Epithelial cell of prostate (primary cell): ENCODE measurements at regions not wholly inside any gene's neighbourhood (a gene's known extent, or its start where the extent isn't known, plus 50 kb on each side); places are given as distances from the start of the nearest gene placed in this dataset.
"Not testable (repeated sequence)": the region's sequence is repeated elsewhere in the genome, so short reads cannot be mapped to it uniquely, and the experiment has no call there.

Experiments used
- DNase-seq: peaks from one replicate; pipeline ENCODE4 v3.0.0-alpha.2; 2011; ENCODE audit warnings: low read depth, low spot score
- H3K27ac ChIP-seq: fragments of 450-650 bp; 2 replicates; pipeline ENCODE4 v1.5.1; 2017; ENCODE audit warnings: mild to moderate bottlenecking

GRCh38 chr5:3489239-3489843, 106.3 kb upstream of the IRX1 start:
- DNase-seq = no peak
- no peak overlapping the region for H3K27ac ChIP-seq

DNA sequence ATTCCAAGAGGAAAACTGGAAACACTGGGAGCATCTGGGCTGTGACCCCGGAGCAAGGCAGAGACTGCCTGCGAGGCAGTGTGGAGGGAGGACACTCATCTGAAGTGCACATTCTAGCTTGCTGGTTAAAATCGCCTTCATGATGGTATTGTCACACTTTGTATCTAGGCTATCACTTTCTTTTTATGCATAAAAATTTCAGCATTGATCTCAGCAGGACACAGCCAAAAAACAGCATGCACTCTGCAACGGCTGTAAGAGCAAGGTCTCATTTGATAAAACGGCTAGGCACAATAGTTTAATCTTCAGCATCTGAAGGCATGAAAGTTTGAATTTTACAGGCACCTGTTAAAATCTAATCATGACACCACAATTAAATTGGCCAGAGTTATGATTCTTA, 110.8 kb upstream of the IRX1 start:
- H3K27ac ChIP-seq = no peak overlapping the region
- no peak for DNase-seq

DNA sequence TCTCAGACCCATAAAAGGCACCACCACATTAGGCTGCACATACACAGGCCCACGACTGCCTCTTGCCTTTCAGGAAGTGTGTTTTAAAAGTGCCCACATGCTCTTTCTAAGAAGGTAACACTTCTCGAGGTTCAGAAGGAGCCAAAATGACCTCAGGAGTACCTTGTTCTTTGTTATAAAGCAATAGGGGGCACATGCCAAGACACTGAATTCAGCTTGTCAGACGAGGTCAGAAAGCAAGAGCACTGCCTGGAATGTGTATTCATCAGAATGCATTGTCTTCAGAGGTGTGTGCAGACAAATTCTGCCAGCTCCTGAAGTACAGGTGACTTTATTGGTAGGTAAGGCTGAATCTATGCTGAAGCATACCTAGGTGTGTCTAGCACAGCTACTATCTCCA, 114.5 kb upstream of the IRX1 start:
- DNase-seq = no peak
- no peak overlapping the region for H3K27ac ChIP-seq

- no peak for DNase-seq
Observed at GRCh38 chr5:3475674-3476073, 120.0 kb upstream of the IRX1 start.

GRCh38 chr5:3466392-3466791, 129.2 kb upstream of the IRX1 start:
- no peak for DNase-seq
- H3K27ac ChIP-seq = no peak overlapping the region

More at GRCh38 chr5:3475674-3476073, 120.0 kb upstream of the IRX1 start:
- no peak overlapping the region for H3K27ac ChIP-seq

GRCh38 chr5:3460416-3460815, 135.2 kb upstream of the IRX1 start:
- no peak for DNase-seq

GRCh38 chr5:3456121-3456681, 139.4 kb upstream of the IRX1 start:
- DNase-seq = no peak
- H3K27ac ChIP-seq = no peak overlapping the region

More at GRCh38 chr5:3460416-3460815, 135.2 kb upstream of the IRX1 start:
- no peak overlapping the region for H3K27ac ChIP-seq

DNA sequence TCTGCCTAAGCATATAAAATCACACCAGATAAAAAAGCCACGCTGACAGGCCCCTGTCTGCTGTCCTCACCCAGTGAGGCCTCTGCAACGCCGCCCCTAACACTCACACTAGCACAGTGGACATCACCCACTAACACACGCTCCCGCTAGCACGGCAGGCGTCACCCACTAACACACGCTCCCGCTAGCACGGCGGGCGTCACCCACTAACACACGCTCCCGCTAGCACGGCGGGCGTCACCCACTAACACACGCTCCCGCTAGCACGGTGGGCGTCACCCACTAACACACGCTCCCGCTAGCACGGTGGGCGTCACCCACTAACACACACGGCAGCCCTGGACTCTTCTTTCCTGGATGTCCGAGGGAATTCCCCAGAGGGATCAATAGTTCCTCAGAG, 141.6 kb upstream of the IRX1 start:
- not testable (repeated sequence) for DNase-seq, H3K27ac ChIP-seq

GRCh38 chr5:3452622-3453021, 143.0 kb upstream of the IRX1 start:
- no peak for DNase-seq
- no peak overlapping the region for H3K27ac ChIP-seq

- no peak overlapping the region for H3K27ac ChIP-seq
- no peak for DNase-seq
Observed at GRCh38 chr5:3451961-3452360, 143.7 kb upstream of the IRX1 start.

DNA sequence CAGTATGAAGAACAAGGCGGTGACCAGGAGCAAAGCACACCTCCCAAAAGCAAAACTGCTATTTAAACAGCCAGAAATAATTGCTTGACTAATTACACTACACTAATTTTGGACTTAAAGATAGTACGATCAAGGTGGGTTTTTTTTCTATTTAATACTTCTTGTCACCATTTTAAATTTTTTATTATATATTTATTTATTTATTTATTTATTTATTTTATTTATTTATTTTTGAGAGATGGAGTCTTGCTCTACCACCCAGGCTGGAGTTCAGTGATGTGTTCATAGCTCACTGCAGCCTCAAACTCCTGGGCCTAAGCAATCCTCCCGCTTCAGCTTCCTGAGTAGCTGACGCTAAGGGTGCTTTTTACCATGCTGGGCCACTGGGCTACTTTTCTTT, 146.2 kb upstream of the IRX1 start:
- DNase-seq = no peak
- H3K27ac ChIP-seq = no peak overlapping the region

- H3K27ac ChIP-seq = no peak overlapping the region
- DNase-seq = no peak
Observed at GRCh38 chr5:3446410-3446809, 149.2 kb upstream of the IRX1 start.

GRCh38 chr5:3445517-3445916, 150.1 kb upstream of the IRX1 start:
- H3K27ac ChIP-seq, DNase-seq: not testable (repeated sequence)

DNA sequence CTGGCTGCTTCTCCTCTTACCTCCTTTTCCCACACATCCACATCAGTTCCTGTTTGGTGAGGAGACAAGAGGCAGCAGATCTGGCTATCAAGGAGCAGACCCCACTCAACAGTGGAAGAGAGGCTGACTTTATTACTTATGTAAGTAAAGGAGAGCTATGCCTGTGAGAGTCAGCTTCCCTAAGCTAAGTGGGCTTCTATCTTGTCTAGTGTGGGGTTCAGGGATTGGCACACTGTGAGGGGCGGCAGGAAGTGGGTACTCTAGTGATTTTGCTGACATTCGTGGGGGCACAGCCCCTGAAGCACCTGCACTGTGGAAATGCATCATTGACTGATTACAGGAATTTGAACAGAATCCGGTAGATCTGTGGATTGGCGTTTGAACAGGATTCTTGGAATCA, 163.5 kb upstream of the IRX1 start:
- no peak for DNase-seq
- no peak overlapping the region for H3K27ac ChIP-seq

GRCh38 chr5:3430691-3431090, 164.9 kb upstream of the IRX1 start:
- DNase-seq = no peak
- H3K27ac ChIP-seq = no peak overlapping the region

GRCh38 chr5:3429962-3430361, 165.7 kb upstream of the IRX1 start:
- no peak overlapping the region for H3K27ac ChIP-seq
- DNase-seq = no peak

DNA sequence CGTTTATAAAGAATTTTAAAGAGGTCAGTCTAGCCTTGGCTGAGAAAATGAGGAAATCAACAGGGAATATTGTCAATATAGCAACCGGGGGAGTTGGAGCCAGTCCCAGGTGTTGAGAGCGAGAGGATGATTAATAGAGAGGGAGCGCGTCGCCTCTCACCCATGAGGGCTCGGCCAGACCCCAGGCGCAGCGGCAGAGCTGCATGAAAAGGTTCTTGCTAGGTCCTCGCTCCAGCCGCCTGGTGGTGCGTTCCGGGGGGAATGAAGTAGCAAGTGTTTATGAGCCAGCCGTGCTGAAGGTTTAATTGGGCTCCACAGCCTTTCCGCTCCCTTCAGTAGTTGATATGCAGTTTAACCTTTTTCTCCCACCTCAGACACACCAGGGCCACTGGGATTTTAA, 167.3 kb upstream of the IRX1 start:
- H3K27ac ChIP-seq = no peak overlapping the region
- no peak for DNase-seq

- DNase-seq = no peak
- H3K27ac ChIP-seq = no peak overlapping the region
Observed at GRCh38 chr5:3424946-3425345, 170.7 kb upstream of the IRX1 start.

DNA sequence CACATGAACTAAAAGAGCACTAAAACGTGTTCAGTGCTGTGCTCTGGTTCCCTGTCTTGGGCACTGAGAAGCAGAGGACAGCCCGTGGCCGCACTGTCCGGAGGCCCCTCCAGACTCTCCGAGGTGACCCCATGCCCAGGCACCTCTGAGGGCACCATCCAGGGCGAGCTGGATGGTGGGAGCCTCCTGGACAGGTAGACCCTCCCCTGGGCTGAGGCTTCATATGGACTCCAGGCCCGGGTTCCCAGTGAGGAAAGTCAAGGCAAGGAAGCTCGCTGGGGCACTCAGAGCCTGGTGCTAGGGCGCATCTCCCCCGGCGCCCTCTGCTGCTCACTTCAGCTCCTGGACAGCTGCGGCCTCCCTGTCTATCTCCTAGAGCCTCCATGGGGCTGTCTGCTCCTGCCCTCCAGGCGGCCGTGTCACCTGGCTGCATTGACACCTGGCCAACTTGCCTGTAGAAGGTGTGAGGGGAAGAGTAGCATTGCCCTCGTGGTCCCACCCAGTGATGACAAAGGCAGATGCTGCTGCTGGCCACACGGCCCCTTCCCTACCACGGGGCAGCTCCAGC, 178.2 kb upstream of the IRX1 start:
- no peak for DNase-seq
- H3K27ac ChIP-seq = no peak overlapping the region

DNA sequence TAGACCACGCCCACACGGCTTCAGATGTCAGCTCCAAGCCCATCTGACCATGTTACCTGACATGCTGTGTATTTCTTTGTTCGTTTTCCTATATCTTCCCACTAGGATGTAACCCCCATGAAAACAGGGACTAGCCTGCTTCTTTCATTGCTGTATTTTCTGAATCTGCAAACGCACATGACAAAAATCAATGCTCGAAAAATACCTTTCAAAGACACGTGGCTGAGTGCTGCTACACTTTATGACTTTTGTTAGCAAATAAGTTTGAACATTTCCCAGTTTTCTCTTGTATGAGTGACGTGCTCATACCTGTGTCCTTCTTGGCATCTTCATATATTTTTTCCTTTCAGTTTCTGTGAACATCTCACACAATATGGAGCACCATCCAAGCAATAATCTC, 181.3 kb upstream of the IRX1 start:
- DNase-seq = no peak
- H3K27ac ChIP-seq = no peak overlapping the region

GRCh38 chr5:3412146-3412545, 183.5 kb upstream of the IRX1 start:
- DNase-seq = no peak
- no peak overlapping the region for H3K27ac ChIP-seq

- no peak for DNase-seq
- H3K27ac ChIP-seq = no peak overlapping the region
Observed at GRCh38 chr5:3411363-3411762, 184.3 kb upstream of the IRX1 start.
